ENCODE measurements at regions not wholly inside any gene's neighbourhood (a gene's known extent, or its start where the extent isn't known, plus 50 kb on each side); places are given as distances from the start of the nearest gene placed in this dataset.
"Not testable (repeated sequence)": the region's sequence is repeated elsewhere in the genome, so short reads cannot be mapped to it uniquely, and the experiment has no call there.

- DNase-seq = no peak
These were observed 55.5 kb downstream of the TPBG start for GRCh38 chr6:82419132-82419581.

GRCh38 chr6:82419859-82420258 lies 56.2 kb downstream of the TPBG start:
- DNase-seq = no peak

- no peak for DNase-seq
These were observed 67.0 kb downstream of the TPBG start for GRCh38 chr6:82430611-82431010.

GRCh38 chr6:82436740-82437139 lies 73.1 kb downstream of the TPBG start:
- DNase-seq = no peak

- DNase-seq = no peak
These were observed 74.1 kb downstream of the TPBG start for GRCh38 chr6:82437701-82438100.

GRCh38 chr6:82441047-82441855 lies 77.6 kb downstream of the TPBG start:
- no peak for DNase-seq

- DNase-seq = no peak
These were observed 78.6 kb downstream of the TPBG start for GRCh38 chr6:82442061-82442719.

GRCh38 chr6:82458147-82458546 lies 94.5 kb downstream of the TPBG start:
- no peak for DNase-seq

GRCh38 chr6:82458705-82459104 lies 95.1 kb downstream of the TPBG start:
- DNase-seq = no peak

GRCh38 chr6:82461536-82461935 lies 97.9 kb downstream of the TPBG start:
- DNase-seq = no peak

- DNase-seq = no peak
These were observed 103.7 kb downstream of the TPBG start for GRCh38 chr6:82467338-82467737.

- DNase-seq = not testable (repeated sequence)
These were observed 106.5 kb downstream of the TPBG start for GRCh38 chr6:82470123-82470522.

- not testable (repeated sequence) for DNase-seq
These were observed 111.5 kb downstream of the TPBG start for GRCh38 chr6:82475106-82475505.

GRCh38 chr6:82484001-82484400 lies 120.4 kb downstream of the TPBG start:
- no peak for DNase-seq

- no peak for DNase-seq
These were observed 121.4 kb downstream of the TPBG start for GRCh38 chr6:82484737-82485626.

GRCh38 chr6:82487895-82488294 lies 124.3 kb downstream of the TPBG start:
- no peak for DNase-seq

GRCh38 chr6:82488403-82488802 lies 124.8 kb downstream of the TPBG start:
- DNase-seq = no peak

- DNase-seq = no peak
These were observed 128.5 kb downstream of the TPBG start for GRCh38 chr6:82492134-82492533.

- DNase-seq = no peak
These were observed 129.8 kb downstream of the TPBG start for GRCh38 chr6:82493467-82493866.

- DNase-seq = no peak
These were observed 130.8 kb downstream of the TPBG start for GRCh38 chr6:82494367-82494766.

GRCh38 chr6:82501901-82502300 lies 138.3 kb downstream of the TPBG start:
- not testable (repeated sequence) for DNase-seq

- no peak for DNase-seq
These were observed 142.9 kb downstream of the TPBG start for GRCh38 chr6:82506526-82506925.

GRCh38 chr6:82507112-82507511 lies 143.5 kb downstream of the TPBG start:
- no peak for DNase-seq

Measured in NCI-H187 treated with DMSO at 0.1 percent for 48 hours (cell line).